ENCODE measurements at regions not wholly inside any gene's neighbourhood (a gene's known extent, or its start where the extent isn't known, plus 50 kb on each side); places are given as distances from the start of the nearest gene placed in this dataset.
"Not testable (repeated sequence)": the region's sequence is repeated elsewhere in the genome, so short reads cannot be mapped to it uniquely, and the experiment has no call there.

DNA sequence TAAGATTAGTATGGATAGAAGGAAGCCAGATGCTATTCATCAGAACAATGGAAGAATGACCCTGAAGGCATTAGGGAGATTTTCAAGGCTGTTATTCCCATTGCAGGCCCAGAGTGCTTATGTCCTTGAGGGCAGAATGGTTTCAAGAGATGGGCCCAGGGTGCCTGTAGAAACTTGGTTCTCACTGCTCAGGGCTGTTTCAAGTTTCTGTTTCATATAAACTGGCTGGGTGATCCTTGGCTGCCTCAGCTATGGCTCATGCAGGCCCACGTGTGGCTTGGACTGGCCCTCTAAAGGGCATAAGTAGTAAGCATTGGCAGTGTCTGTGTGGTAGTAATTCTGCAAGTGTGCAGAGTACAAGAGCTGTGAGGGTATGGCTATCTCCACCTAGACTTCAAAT is 540.9 kb upstream of the MAN1A1 start:
- DNase-seq (ENCODE audit: low read depth in 2 of 2), result no peak

- DNase-seq (ENCODE audit: low read depth in 2 of 2), result no peak
These were observed 538.1 kb upstream of the MAN1A1 start for GRCh38 chr6:119887666-119888065.

GRCh38 chr6:119881416-119881815 is 531.9 kb upstream of the MAN1A1 start:
- no peak for DNase-seq (ENCODE audit: low read depth in 2 of 2)

DNA sequence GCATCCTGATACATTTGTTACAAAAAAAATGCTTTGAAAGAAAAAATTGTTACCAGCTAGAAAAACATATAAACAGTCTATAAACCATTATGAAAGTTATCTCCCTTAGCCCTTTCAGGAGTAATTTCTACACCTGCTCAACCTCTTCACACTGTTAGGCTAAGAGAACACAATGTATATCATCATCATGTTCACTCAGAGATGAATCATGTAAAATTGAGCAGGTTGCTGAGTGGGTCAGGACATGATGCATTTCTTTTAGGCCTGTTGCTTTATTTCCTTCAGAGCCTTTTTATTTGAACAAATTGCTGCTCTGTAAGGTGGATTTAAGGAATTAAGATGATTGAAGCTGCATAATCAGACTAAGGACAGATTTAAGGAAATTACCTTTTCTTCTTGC is 531.3 kb upstream of the MAN1A1 start:
- no peak for DNase-seq (ENCODE audit: low read depth in 2 of 2)

DNA sequence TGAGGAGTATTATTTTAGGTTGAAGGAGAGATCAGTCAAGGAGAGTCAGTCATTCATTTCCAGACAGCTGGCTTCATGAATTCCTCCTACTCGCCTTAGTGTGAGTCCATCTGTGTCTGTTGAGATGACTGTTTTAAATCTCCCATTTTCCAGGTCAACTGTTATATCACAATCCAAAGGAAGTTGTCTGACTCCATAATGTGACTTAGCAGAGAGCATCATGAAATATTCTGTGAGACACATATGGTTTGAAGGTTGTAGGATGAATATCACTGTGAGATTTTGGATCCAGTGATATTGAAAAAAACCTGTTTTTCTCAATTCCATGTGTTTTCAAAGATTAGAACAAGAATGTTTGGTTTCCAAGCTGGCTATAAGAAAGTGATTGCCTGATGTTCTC is 530.2 kb upstream of the MAN1A1 start:
- no peak for DNase-seq (ENCODE audit: low read depth in 2 of 2)

DNA sequence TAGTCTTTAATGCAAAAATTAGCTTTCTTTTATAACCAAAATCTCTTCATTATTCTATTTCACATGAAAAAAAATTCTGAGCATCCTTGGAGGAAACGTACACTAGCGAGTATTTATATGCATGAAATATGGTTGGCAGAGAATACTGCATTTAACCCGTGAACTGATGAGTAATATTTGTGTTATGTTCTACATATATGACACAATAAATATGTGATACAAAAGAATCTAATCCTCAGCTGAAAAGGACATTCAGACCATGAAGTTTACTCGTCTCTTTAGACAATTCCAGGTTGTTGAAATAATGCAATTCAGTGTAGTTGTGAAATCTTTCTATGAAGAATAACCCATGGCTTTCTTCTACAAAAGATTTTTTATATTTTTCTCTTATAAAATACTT is 524.8 kb upstream of the MAN1A1 start:
- DNase-seq (ENCODE audit: low read depth in 2 of 2), result no peak

DNA sequence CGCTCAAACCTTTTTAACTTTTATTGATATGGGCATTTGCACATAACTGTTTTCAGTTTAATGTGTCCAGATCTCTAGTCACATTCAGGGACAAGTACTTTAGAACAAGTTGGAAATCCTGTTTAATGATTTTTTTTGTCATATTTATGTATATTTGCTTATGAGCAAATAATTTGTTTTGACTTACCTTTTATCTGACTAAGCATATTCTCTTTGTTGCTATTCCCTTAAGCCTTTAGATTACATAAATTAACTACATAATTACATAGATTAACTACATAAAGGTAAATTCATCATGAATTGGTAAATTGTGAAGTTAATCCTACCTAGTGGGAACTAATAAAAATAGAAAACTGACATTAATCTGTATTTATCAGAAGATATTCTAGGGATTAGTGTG is 523.5 kb upstream of the MAN1A1 start:
- no peak for DNase-seq (ENCODE audit: low read depth in 2 of 2)

DNA sequence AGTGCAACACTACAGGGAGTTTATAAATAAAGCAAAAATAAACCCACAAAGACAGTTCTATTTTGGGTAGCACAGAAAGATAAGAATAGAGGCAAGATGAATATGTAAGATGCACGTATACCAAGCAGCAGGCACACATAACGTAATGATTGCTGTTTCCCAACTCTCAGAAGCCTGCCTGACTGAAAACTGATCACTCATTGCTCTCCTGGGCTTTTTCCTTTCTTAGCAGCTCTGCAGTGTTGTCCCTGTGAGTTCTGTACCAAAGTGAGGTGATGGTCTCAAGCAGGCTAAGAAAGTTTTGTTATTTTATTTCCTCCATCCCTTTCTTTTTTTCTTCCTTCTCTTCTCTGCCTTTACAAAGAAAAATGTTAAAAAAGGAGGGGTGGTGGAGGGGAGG is 522.0 kb upstream of the MAN1A1 start:
- DNase-seq (ENCODE audit: low read depth in 2 of 2), result no peak

DNA sequence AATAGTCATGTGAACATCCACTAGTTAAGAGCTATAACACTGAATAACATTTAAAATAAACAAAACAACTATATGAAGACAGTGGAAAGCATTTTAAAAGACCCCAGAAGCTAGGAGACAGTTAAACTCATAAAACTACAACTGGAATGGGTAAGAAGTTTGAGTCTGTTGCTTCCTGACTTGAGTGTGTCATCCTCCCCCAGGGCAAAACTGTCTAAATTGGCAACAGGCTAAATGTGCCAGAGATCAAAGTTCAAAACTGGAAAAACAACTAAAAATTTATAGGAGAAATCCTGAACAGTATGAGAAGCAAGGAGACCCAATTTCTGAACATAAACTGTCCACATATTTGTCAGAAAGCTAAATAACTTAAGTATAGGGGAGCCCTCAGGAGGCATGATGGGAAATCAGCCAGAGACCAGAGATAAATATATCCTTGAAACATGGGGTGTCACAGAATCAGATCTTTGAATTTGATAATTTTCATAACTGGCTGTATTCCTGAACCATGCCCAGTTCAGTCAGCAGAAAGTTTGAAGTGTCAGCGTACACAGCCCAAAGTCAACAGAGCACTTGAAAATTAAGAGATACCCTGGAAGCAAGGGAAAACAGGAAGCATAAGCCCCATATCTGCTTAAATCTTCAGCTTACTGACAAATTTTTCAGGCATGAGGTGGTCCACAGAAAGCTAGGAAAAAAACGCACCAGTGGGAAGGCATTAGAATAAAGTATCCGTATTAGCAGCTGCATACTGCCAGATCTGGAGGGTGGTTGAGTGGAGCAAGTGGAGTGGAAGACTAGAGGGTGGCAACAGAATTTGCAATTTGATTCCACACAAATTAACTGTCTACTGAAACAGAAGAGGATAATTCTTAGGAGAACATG is 516.1 kb upstream of the MAN1A1 start:
- no peak for DNase-seq (ENCODE audit: low read depth in 2 of 2)

DNA sequence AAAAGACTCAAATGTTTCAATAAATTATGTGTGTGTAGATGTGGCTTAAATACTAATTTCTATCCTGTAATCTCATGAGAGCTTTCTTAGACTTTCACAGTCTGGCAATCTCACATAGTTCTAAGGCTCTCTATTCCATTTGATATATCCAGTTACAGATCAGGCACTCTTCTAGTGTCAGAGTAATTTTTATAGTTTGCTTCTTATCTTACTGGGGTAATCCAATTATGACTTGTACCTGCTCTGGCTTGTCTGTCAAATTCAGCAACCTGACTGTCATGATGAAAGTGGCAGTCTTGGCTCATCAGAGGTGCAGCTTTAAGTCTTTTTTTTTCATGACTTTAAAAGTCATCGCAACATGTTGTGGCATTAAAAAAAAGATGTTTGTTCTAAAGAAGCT is 513.2 kb upstream of the MAN1A1 start:
- no peak for DNase-seq (ENCODE audit: low read depth in 2 of 2)

DNA sequence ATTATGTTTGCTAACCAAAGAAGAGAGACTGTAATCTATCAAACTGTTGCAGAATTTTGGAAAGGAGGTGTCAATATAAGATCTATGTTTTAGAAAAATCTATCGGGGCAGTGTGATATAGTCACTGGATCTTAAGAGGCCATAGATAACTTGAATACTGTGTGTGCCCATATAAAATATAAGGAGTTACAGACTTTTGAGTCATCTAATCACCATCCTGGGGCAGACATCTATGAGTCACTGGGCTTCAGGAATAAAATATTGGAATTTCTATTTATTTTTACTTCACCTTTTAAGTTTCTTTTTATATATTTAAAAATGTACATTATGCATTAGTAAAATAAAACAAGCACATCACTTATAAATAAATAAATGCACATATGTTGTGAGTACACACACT is 509.3 kb upstream of the MAN1A1 start:
- no peak for DNase-seq (ENCODE audit: low read depth in 2 of 2)

DNA sequence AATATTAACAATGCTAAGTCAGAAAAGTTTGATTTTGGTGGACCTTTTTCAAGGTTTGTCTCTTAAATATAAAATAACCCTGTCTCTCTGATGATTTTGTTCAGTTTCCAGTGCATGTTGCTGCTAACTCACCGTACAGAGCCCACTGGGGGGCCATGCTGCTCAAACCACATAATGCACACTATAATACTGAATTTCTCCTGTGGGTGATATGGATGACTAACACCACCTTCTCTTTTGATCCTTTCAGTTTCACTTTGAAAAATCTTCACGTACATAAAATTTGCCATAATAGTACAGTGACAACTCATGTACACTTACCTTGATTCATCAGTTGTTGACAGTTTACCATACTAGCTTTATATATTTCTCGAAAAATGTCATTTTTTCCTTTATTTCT is 506.6 kb upstream of the MAN1A1 start:
- peak; percentile 2 to 5 for DNase-seq (ENCODE audit: low read depth in 2 of 2)

GRCh38 chr6:119848696-119849095 is 499.1 kb upstream of the MAN1A1 start:
- DNase-seq (ENCODE audit: low read depth in 2 of 2), result no peak

DNA sequence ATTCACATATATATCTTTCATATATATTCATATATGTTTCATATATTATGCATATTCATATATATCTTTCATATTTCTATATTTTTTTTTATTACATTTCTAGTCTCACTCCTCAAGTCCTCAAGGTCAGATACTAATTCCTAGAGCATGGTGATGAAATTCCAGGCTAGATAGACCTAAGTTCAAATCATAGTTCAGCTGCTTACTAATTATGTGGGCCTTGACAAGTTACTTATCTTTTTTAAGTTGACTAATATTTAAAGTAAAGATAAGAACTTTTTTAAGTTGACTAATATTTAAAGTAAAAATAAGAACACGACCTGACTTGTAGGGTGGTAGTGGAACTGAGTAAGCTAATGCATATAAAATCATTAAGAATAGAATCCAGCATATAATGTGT is 495.6 kb upstream of the MAN1A1 start:
- no peak for DNase-seq (ENCODE audit: low read depth in 2 of 2)

- no peak for DNase-seq (ENCODE audit: low read depth in 2 of 2)
These were observed 494.8 kb upstream of the MAN1A1 start for GRCh38 chr6:119844387-119844786.

DNA sequence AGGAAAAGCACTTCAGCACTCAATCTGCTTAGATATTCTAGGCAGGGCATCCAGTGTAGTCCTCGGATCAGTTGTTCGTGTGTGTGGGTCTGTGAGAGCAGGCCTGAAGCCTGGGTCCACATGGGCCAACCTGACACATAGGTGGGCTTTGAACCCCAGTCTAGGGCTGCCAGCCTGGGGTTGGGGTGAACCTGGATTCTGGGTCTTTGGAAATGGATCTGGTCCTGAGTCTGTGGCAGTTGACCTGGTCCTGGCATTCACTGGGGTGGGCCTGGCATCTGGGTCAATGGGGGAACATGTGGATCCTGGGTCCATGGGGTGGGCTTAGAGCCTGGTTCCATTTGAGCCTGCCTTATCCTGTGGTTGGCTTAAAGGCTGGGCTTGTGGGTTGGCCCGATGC is 492.6 kb upstream of the MAN1A1 start:
- no peak for DNase-seq (ENCODE audit: low read depth in 2 of 2)

GRCh38 chr6:119838043-119838442 is 488.5 kb upstream of the MAN1A1 start:
- DNase-seq (ENCODE audit: low read depth in 2 of 2), result no peak

GRCh38 chr6:119834418-119834817 is 484.9 kb upstream of the MAN1A1 start:
- no peak for DNase-seq (ENCODE audit: low read depth in 2 of 2)

- DNase-seq (ENCODE audit: low read depth in 2 of 2), result no peak
These were observed 482.9 kb upstream of the MAN1A1 start for GRCh38 chr6:119832411-119832810.

- DNase-seq (ENCODE audit: low read depth in 2 of 2), result no peak
These were observed 481.1 kb upstream of the MAN1A1 start for GRCh38 chr6:119830494-119831295.

- no peak for DNase-seq (ENCODE audit: low read depth in 2 of 2)
These were observed 480.5 kb upstream of the MAN1A1 start for GRCh38 chr6:119830069-119830468.

DNA sequence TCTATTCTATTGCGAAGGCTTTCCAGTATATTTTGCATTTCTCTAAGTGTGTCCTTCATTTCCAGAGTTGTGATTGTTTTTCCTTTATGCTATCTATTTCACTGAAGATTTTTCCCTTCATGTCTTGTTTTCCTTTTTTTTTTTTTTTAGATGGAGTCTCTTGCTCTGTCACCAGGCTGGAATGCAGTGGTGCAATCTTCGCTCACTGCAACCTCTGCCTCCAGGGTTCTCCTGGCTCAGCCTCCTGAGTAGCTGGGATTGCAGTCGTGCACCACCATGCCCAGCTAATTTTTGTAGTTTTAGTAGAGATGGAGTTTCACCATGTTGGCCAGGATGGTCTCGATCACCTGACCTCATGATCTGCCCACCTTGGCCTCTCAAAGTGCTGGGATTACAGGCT is 479.9 kb upstream of the MAN1A1 start:
- not testable (repeated sequence) for DNase-seq (ENCODE audit: low read depth in 2 of 2)

- DNase-seq (ENCODE audit: low read depth in 2 of 2), result no peak
These were observed 479.4 kb upstream of the MAN1A1 start for GRCh38 chr6:119829006-119829405.

Data from stimulated activated CD8-positive, alpha-beta memory T cell treated with anti-CD3 and anti-CD28 coated beads, Interleukin-15, amount 100 ng/mL, for 48 hours (primary cell).